Stomach (tissue), 4 donors: ENCODE measurements at regions not wholly inside any gene's neighbourhood (a gene's known extent, or its start where the extent isn't known, plus 50 kb on each side); places are given as distances from the start of the nearest gene placed in this dataset.

Experiments used
- CTCF ChIP-seq, 7 experiments: fragments of 450-650 bp in 4 of 7; fragments of 200-600 bp in 3 of 7; sonication (generic) in 3 of 7; IDR thresholded peaks; one replicate each; pipeline ENCODE4 v1.5.1; 2016 to 2019; ENCODE audit warnings: antibody characterized with exemption in 7 of 7, control low read depth in 2 of 7, mild to moderate bottlenecking in 1 of 7
- EP300 ChIP-seq: sonication (generic); formaldehyde crosslinking; IDR thresholded peaks from one replicate; pipeline ENCODE4 v1.6.1; 2017; ENCODE audit warnings: antibody characterized with exemption
- POLR2A ChIP-seq, 4 donors: fragments of 450-650 bp; IDR thresholded peaks; one replicate each; pipeline ENCODE4 v1.6.1; 2016; ENCODE audit warnings: antibody characterized with exemption in 4 of 4, control low read depth in 2 of 4, mild to moderate bottlenecking in 1 of 4, moderate library complexity in 1 of 4
- POLR2AphosphoS5 ChIP-seq, 3 donors: sonication (generic); formaldehyde crosslinking; IDR thresholded peaks; one replicate each; pipeline ENCODE4 v1.6.1; 2016; ENCODE audit warnings: antibody characterized with exemption in 3 of 3

GRCh38 chr12:105860561-105861207 lies 278.1 kb downstream of the NUAK1 start:
- TF ChIP-seq POLR2AphosphoS5 (IDR thresholded peaks at IDR 0.05) (no peak), CTCF (IDR thresholded peaks at IDR 0.05) (no peak), POLR2A (IDR thresholded peaks at IDR 0.05) (no peak), EP300 (no peak)
